Ovary (tissue), 3 donors: ENCODE measurements at regions not wholly inside any gene's neighbourhood (a gene's known extent, or its start where the extent isn't known, plus 50 kb on each side); places are given as distances from the start of the nearest gene placed in this dataset.
"Not testable (repeated sequence)": the region's sequence is repeated elsewhere in the genome, so short reads cannot be mapped to it uniquely, and the experiment has no call there.

Experiments
- EP300 ChIP-seq: sonication (generic); formaldehyde crosslinking; IDR thresholded peaks from one replicate; pipeline ENCODE4 v1.6.1; 2017; ENCODE audit warnings: antibody characterized with exemption
- POLR2A ChIP-seq: fragments of 450-650 bp; IDR thresholded peaks from one replicate; pipeline ENCODE4 v1.6.1; 2017; ENCODE audit warnings: antibody characterized with exemption, mild to moderate bottlenecking, moderate library complexity
- TF ChIP-seq, protein P1 (sequence below), 3 donors: fragments of 450-650 bp in 2 of 3; fragments of 200-600 bp in 1 of 3; IDR thresholded peaks; one replicate each; pipeline versions ENCODE4 v1.5.1 to v1.8.0; 2016 to 2022; ENCODE audit warnings: antibody characterized with exemption in 3 of 3, mild to moderate bottlenecking in 1 of 3
- donor health status: DM: no; HTN: no; CAD: no.

DNA sequence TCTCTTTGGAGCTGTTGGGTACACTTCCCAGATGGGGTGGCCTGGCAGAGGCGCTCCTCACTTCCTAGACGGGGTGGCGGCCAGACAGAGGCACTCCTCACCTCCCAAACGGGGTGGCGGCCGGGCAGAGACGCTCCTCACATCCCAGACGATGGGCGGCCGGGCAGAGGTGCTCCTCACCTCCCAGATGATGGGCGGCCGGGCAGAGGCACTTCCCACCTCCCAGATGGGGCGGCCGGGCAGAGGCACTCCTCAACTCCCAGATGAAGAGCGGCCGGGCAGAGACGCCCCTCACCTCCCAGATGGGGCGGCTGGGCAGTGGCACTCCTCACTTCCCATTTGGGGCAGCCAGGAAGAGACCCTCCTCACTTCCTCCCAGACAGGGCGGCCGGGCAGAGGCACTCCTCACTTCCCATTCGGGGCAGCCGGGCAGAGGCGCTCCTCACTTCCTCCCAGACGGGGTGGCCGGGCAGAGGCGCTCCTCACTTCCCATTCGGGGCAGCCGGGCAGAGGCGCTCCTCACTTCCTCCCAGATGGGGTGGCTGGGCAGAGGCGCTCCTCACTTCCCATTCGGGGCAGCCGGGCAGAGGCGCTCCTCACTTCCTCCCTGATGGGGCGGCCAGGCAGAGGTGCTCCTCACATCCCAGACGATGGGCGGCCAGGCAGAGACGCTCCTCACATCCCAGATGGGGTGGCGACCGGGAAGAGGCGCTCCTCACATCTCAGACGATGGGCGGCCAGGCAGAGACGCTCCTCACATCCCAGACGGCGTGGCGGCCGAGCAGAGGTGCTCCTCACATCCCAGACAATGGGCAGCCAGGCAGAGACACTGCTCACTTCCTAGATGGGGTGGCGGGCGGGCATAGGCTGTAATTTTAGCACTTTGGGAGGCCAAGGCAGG lies 105.3 kb downstream of the ERMARD start:
- TF ChIP-seq, protein P1, sequence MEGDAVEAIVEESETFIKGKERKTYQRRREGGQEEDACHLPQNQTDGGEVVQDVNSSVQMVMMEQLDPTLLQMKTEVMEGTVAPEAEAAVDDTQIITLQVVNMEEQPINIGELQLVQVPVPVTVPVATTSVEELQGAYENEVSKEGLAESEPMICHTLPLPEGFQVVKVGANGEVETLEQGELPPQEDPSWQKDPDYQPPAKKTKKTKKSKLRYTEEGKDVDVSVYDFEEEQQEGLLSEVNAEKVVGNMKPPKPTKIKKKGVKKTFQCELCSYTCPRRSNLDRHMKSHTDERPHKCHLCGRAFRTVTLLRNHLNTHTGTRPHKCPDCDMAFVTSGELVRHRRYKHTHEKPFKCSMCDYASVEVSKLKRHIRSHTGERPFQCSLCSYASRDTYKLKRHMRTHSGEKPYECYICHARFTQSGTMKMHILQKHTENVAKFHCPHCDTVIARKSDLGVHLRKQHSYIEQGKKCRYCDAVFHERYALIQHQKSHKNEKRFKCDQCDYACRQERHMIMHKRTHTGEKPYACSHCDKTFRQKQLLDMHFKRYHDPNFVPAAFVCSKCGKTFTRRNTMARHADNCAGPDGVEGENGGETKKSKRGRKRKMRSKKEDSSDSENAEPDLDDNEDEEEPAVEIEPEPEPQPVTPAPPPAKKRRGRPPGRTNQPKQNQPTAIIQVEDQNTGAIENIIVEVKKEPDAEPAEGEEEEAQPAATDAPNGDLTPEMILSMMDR (IDR thresholded peaks at IDR 0.05): not testable (repeated sequence)
- TF ChIP-seq POLR2A, EP300: not testable (repeated sequence)
